ENCODE measurements at regions not wholly inside any gene's neighbourhood (a gene's known extent, or its start where the extent isn't known, plus 50 kb on each side); places are given as distances from the start of the nearest gene placed in this dataset.
"Not testable (repeated sequence)": the region's sequence is repeated elsewhere in the genome, so short reads cannot be mapped to it uniquely, and the experiment has no call there.

- intact Hi-C loops (cut with DNase I), result no loop called here
- no peak for DNase-seq
These were observed 184.1 kb upstream of the IRX5 start for GRCh38 chr16:54746596-54746995.

GRCh38 chr16:54744998-54745397 lies 185.7 kb upstream of the IRX5 start:
- DNase-seq, result no peak
- intact Hi-C loops (cut with DNase I), result no loop called here

- intact Hi-C loops (cut with DNase I), result no loop called here
- no peak for DNase-seq
These were observed 188.2 kb upstream of the IRX5 start for GRCh38 chr16:54742436-54742835.

- DNase-seq, result no peak
- intact Hi-C loops (cut with DNase I), result no loop called here
These were observed 191.3 kb upstream of the IRX5 start for GRCh38 chr16:54739381-54739780.

- DNase-seq, result no peak
- intact Hi-C loops (cut with DNase I), result no loop called here
These were observed 196.5 kb upstream of the IRX5 start for GRCh38 chr16:54734156-54734555.

GRCh38 chr16:54727696-54728095 lies 203.0 kb upstream of the IRX5 start:
- intact Hi-C loops (cut with DNase I), result not testable (repeated sequence)

GRCh38 chr16:54724346-54724925 lies 206.2 kb upstream of the IRX5 start:
- intact Hi-C loops (cut with DNase I), result no loop called here
- DNase-seq, result no peak

More at GRCh38 chr16:54727696-54728095, 203.0 kb upstream of the IRX5 start:
- DNase-seq, result not testable (repeated sequence)

- intact Hi-C loops (cut with DNase I), result no loop called here
- no peak for DNase-seq
These were observed 208.4 kb upstream of the IRX5 start for GRCh38 chr16:54722210-54722676.

- DNase-seq, result no peak
- intact Hi-C loops (cut with DNase I), result no loop called here
These were observed 210.4 kb upstream of the IRX5 start for GRCh38 chr16:54720259-54720658.

GRCh38 chr16:54719624-54720023 lies 211.0 kb upstream of the IRX5 start:
- DNase-seq, result no peak
- intact Hi-C loops (cut with DNase I), result no loop called here

- DNase-seq, result no peak
- intact Hi-C loops (cut with DNase I), result no loop called here
These were observed 212.3 kb upstream of the IRX5 start for GRCh38 chr16:54718376-54718775.

- no peak for DNase-seq
- intact Hi-C loops (cut with DNase I), result no loop called here
These were observed 215.7 kb upstream of the IRX5 start for GRCh38 chr16:54715011-54715410.

- intact Hi-C loops (cut with DNase I), result no loop called here
- DNase-seq, result no peak
These were observed 217.8 kb upstream of the IRX5 start for GRCh38 chr16:54712866-54713265.

GRCh38 chr16:54707813-54708212 lies 222.9 kb upstream of the IRX5 start:
- intact Hi-C loops (cut with DNase I), result no loop called here
- no peak for DNase-seq

GRCh38 chr16:54706406-54706805 lies 224.3 kb upstream of the IRX5 start:
- intact Hi-C loops (cut with DNase I), result no loop called here

GRCh38 chr16:54703339-54703738 lies 227.3 kb upstream of the IRX5 start:
- DNase-seq, result no peak
- intact Hi-C loops (cut with DNase I), result no loop called here

More at GRCh38 chr16:54706406-54706805, 224.3 kb upstream of the IRX5 start:
- no peak for DNase-seq

- no peak for DNase-seq
- intact Hi-C loops (cut with DNase I), result no loop called here
These were observed 231.0 kb upstream of the IRX5 start for GRCh38 chr16:54699656-54700055.

- DNase-seq, result no peak
- intact Hi-C loops (cut with DNase I), result no loop called here
These were observed 233.0 kb upstream of the IRX5 start for GRCh38 chr16:54697677-54698076.

- intact Hi-C loops (cut with DNase I), result no loop called here
- DNase-seq, result no peak
These were observed 233.7 kb upstream of the IRX5 start for GRCh38 chr16:54696970-54697369.

- intact Hi-C loops (cut with DNase I), result no loop called here
These were observed 234.1 kb upstream of the IRX5 start for GRCh38 chr16:54696522-54696921.

GRCh38 chr16:54694651-54695050 lies 236.0 kb upstream of the IRX5 start:
- intact Hi-C loops (cut with DNase I), result no loop called here
- DNase-seq, result no peak

More at GRCh38 chr16:54696522-54696921, 234.1 kb upstream of the IRX5 start:
- DNase-seq, result no peak

GRCh38 chr16:54693864-54694263 lies 236.8 kb upstream of the IRX5 start:
- no peak for DNase-seq
- intact Hi-C loops (cut with DNase I), result no loop called here

All from head of caudate nucleus (tissue), 42 donors.